ENCODE measurements at regions not wholly inside any gene's neighbourhood (a gene's known extent, or its start where the extent isn't known, plus 50 kb on each side); places are given as distances from the start of the nearest gene placed in this dataset.

- TF ChIP-seq CTCF (optimal IDR thresholded peaks at IDR 0.05 in 1 of 3, IDR thresholded peaks at IDR 0.05 in 1 of 3, conservative IDR thresholded peaks at IDR 0.05 in 1 of 3; ENCODE audit: extremely low read depth in 1 of 3, insufficient read depth in 2 of 3, low read length in 3 of 3) (no peak), EZH2 (IDR thresholded peaks at IDR 0.05; ENCODE audit: low read length) (no peak)
Observed at GRCh38 chr6:48472535-48472934, 361.5 kb upstream of the PTCHD4 start.

Measured in keratinocyte (primary cell).